NCI-H2029 treated with DMSO at 0.1 percent for 48 hours (cell line): ENCODE measurements at regions not wholly inside any gene's neighbourhood (a gene's known extent, or its start where the extent isn't known, plus 50 kb on each side); places are given as distances from the start of the nearest gene placed in this dataset.

Experiments
- DNase-seq: peaks from one replicate; lab custom pipeline; 2025; lab: John Stamatoyannopoulos, UW

- DNase-seq = no peak
Measured at GRCh38 chr6:91453224-91453878, 866.5 kb upstream of the MAP3K7 start.

- no peak for DNase-seq
Measured at GRCh38 chr6:91449539-91449938, 862.7 kb upstream of the MAP3K7 start.

GRCh38 chr6:91447530-91448254 lies 860.8 kb upstream of the MAP3K7 start:
- DNase-seq = no peak

- no peak for DNase-seq
Measured at GRCh38 chr6:91447081-91447480, 860.2 kb upstream of the MAP3K7 start.

GRCh38 chr6:91443405-91443804 lies 856.5 kb upstream of the MAP3K7 start:
- DNase-seq = no peak

GRCh38 chr6:91442342-91442741 lies 855.5 kb upstream of the MAP3K7 start:
- DNase-seq = no peak

- no peak for DNase-seq
Measured at GRCh38 chr6:91438570-91438969, 851.7 kb upstream of the MAP3K7 start.

- DNase-seq = no peak
Measured at GRCh38 chr6:91437315-91437729, 850.5 kb upstream of the MAP3K7 start.

GRCh38 chr6:91436448-91436847 lies 849.6 kb upstream of the MAP3K7 start:
- DNase-seq = no peak

- no peak for DNase-seq
Measured at GRCh38 chr6:91435630-91436029, 848.8 kb upstream of the MAP3K7 start.

GRCh38 chr6:91434576-91434975 lies 847.7 kb upstream of the MAP3K7 start:
- no peak for DNase-seq

GRCh38 chr6:91433660-91434534 lies 847.0 kb upstream of the MAP3K7 start:
- DNase-seq = no peak

- no peak for DNase-seq
Measured at GRCh38 chr6:91428953-91429560, 842.2 kb upstream of the MAP3K7 start.

- no peak for DNase-seq
Measured at GRCh38 chr6:91428296-91428695, 841.4 kb upstream of the MAP3K7 start.

- no peak for DNase-seq
Measured at GRCh38 chr6:91420243-91420642, 833.4 kb upstream of the MAP3K7 start.

- no peak for DNase-seq
Measured at GRCh38 chr6:91415031-91415605, 828.2 kb upstream of the MAP3K7 start.

- no peak for DNase-seq
Measured at GRCh38 chr6:91412532-91412931, 825.7 kb upstream of the MAP3K7 start.

GRCh38 chr6:91407706-91408105 lies 820.8 kb upstream of the MAP3K7 start:
- DNase-seq = no peak

- DNase-seq = no peak
Measured at GRCh38 chr6:91392951-91393350, 806.1 kb upstream of the MAP3K7 start.

GRCh38 chr6:91387290-91388059 lies 800.6 kb upstream of the MAP3K7 start:
- no peak for DNase-seq

- no peak for DNase-seq
Measured at GRCh38 chr6:91386204-91386603, 799.3 kb upstream of the MAP3K7 start.
